SK-N-SH (cell line): ENCODE measurements at regions not wholly inside any gene's neighbourhood (a gene's known extent, or its start where the extent isn't known, plus 50 kb on each side); places are given as distances from the start of the nearest gene placed in this dataset.

ENCODE experiments used
- CTCF ChIA-PET: fragments of 300-600, 350-600 bp; formaldehyde crosslinking; extraction: SDS; loops from one replicate; lab custom pipeline; 2021; lab: Yijun Ruan, JAX
- POLR2A ChIA-PET: fragments of 350-600 bp; sonication (Branson Sonifier 250); formaldehyde crosslinking; extraction: SDS; loops from one replicate; lab custom pipeline; 2020; ENCODE audit warnings: antibody characterized with exemption, inconsistent platforms; lab: Yijun Ruan, JAX
- DNase-seq: peaks from one replicate; pipeline ENCODE4 v3.0.0; 2012
- H2AFZ ChIP-seq: fragments of 200-600 bp; sonication (generic); 2 replicates; pipeline ENCODE4 v1.8.1; 2016; ENCODE audit warnings: antibody characterized with exemption, mild to moderate bottlenecking, low read depth
- H3F3A ChIP-seq: fragments of 200-600 bp; sonication (generic); replicated peaks from 2 replicates; pipeline ENCODE3; 2016; ENCODE audit warnings: antibody characterized with exemption, mild to moderate bottlenecking; ENCODE audit not compliant: insufficient read depth
- H3K27ac ChIP-seq, 2 experiments: fragments of 200-500 bp in 1 of 2; fragments of 200-600 bp in 1 of 2; sonication (Bioruptor generic) in 1 of 2; sonication (generic), shearing (Covaris generic) in 1 of 2; 2 replicates each; pipeline versions ENCODE4 v1.5.1 to v1.6.1; 2014 to 2016; ENCODE audit warnings: low read depth in 2 of 2, inconsistent platforms in 1 of 2, low read length in 1 of 2, mild to moderate bottlenecking in 1 of 2, mixed read lengths in 1 of 2
- H3K27me3 ChIP-seq: fragments of 200-600 bp; sonication (generic), shearing (Covaris generic); 2 replicates; pipeline ENCODE4 v1.6.1; 2016; ENCODE audit warnings: mixed run types; ENCODE audit not compliant: insufficient read depth
- H3K36me3 ChIP-seq, 2 experiments: fragments of 200-500 bp in 1 of 2; fragments of 200-600 bp in 1 of 2; sonication (Bioruptor generic) in 1 of 2; sonication (generic) in 1 of 2; replicated peaks in 1 of 2; 2 replicates each; pipeline versions ENCODE3 to v1.5.1; 2014 to 2016; ENCODE audit warnings: low read length in 1 of 2, mild to moderate bottlenecking in 1 of 2; ENCODE audit not compliant: insufficient read depth in 2 of 2, control insufficient read depth in 1 of 2
- H3K4me1 ChIP-seq, 2 experiments: fragments of 200-500 bp in 1 of 2; fragments of 200-600 bp in 1 of 2; sonication (Bioruptor generic) in 1 of 2; sonication (generic), shearing (Covaris generic) in 1 of 2; 2 replicates each; pipeline versions ENCODE4 v1.5.1 to v1.6.1; 2014 to 2016; ENCODE audit warnings: low read depth in 1 of 2, low read length in 1 of 2, mixed run types in 1 of 2; ENCODE audit not compliant: insufficient read depth in 2 of 2, control insufficient read depth in 1 of 2
- H3K4me2 ChIP-seq: fragments of 200-600 bp; sonication (generic), shearing (Covaris generic); 2 replicates; pipeline ENCODE4 v1.6.1; 2017; ENCODE audit warnings: mixed run types
- H3K4me3 ChIP-seq, 2 experiments: fragments of 200-500 bp in 1 of 2; fragments of 200-600 bp in 1 of 2; sonication (Bioruptor generic) in 1 of 2; sonication (generic), shearing (Covaris generic) in 1 of 2; 2 replicates each; pipeline versions ENCODE4 v1.5.1 to v1.8.1; 2014 to 2016; ENCODE audit warnings: low read depth in 2 of 2, inconsistent platforms in 1 of 2, low read length in 1 of 2, mild to moderate bottlenecking in 1 of 2, mixed read lengths in 1 of 2, moderate library complexity in 1 of 2
- H3K79me2 ChIP-seq: fragments of 200-600 bp; sonication (generic); 2 replicates; pipeline ENCODE4 v1.8.1; 2017; ENCODE audit warnings: mild to moderate bottlenecking; ENCODE audit not compliant: insufficient read depth
- H3K9ac ChIP-seq: fragments of 200-600 bp; sonication (generic); 2 replicates; pipeline ENCODE4 v1.6.1; 2017; ENCODE audit warnings: mixed run types
- H3K9me2 ChIP-seq: fragments of 200-600 bp; sonication (generic); 2 replicates; pipeline ENCODE4 v1.6.1; 2017; ENCODE audit warnings: mixed run types
- H3K9me3 ChIP-seq: fragments of 200-600 bp; sonication (generic); 2 replicates; pipeline ENCODE4 v1.6.1; 2017; ENCODE audit warnings: mixed run types, mild to moderate bottlenecking, moderate library complexity
- H4K20me1 ChIP-seq: fragments of 200-600 bp; sonication (generic); 2 replicates; pipeline ENCODE4 v1.6.1; 2017; ENCODE audit warnings: mild to moderate bottlenecking, mixed run types; ENCODE audit not compliant: insufficient read depth
- EZH2phosphoT487 ChIP-seq: fragments of 200-600 bp; sonication (generic); IDR thresholded peaks from 2 replicates; pipeline ENCODE4 v1.6.1; 2017; ENCODE audit warnings: low read depth, mixed run types, mild to moderate bottlenecking, antibody characterized with exemption, moderate library complexity, borderline replicate concordance
- FOXJ3 ChIP-seq: sonication (generic); formaldehyde crosslinking; IDR thresholded peaks from 2 replicates; pipeline ENCODE4 v1.5.1; 2020; ENCODE audit warnings: mild to moderate bottlenecking, missing genetic modification reagents
- GATA2 ChIP-seq: sonication (generic); formaldehyde crosslinking; IDR thresholded peaks from 2 replicates; pipeline ENCODE4 v1.5.0; 2020; ENCODE audit warnings: mild to moderate bottlenecking, missing genetic modification reagents
- RCOR1 ChIP-seq: fragments of 150-350 bp; IDR thresholded peaks from 2 replicates; pipeline ENCODE4 v1.6.1; 2017; ENCODE audit warnings: antibody characterized with exemption, low read length
- RXRA ChIP-seq: IDR thresholded peaks from 2 replicates; pipeline ENCODE4 v1.4.0; 2012; ENCODE audit warnings: low read depth, mild to moderate bottlenecking, borderline replicate concordance
- SIN3A ChIP-seq: IDR thresholded peaks from 2 replicates; pipeline ENCODE4 v1.6.1; 2012; ENCODE audit warnings: low read depth, mild to moderate bottlenecking, low read length, moderate library complexity, borderline replicate concordance
- TCF12 ChIP-seq: IDR thresholded peaks from 2 replicates; pipeline ENCODE4 v1.4.0; 2012
- YY1 ChIP-seq: IDR thresholded peaks from 2 replicates; pipeline ENCODE4 v1.4.0; 2012; ENCODE audit warnings: low read depth, mild to moderate bottlenecking
- WGBS: methylation state at CpG from one replicate; pipeline ENCODE4 v1.1.6; 2017; ENCODE audit warnings: low lambda C conversion rate; 5-methylcytosine and 5-hydroxymethylcytosine counted together
- TF ChIP-seq, protein P1 (sequence below): fragments of 200-600 bp; sonication (generic); IDR thresholded peaks from 2 replicates; pipeline ENCODE4 v1.6.1; 2017; ENCODE audit warnings: antibody characterized with exemption, mild to moderate bottlenecking, moderate library complexity
- TF ChIP-seq, protein P2 (sequence below): IDR thresholded peaks from 2 replicates; pipeline ENCODE4 v1.4.0; 2012; ENCODE audit warnings: low read depth
- TF ChIP-seq, protein P3 (sequence below): fragments of 150-350 bp; IDR thresholded peaks from 2 replicates; pipeline ENCODE4 v1.6.1; 2016; ENCODE audit warnings: mild to moderate bottlenecking, low read depth, low read length

DNA sequence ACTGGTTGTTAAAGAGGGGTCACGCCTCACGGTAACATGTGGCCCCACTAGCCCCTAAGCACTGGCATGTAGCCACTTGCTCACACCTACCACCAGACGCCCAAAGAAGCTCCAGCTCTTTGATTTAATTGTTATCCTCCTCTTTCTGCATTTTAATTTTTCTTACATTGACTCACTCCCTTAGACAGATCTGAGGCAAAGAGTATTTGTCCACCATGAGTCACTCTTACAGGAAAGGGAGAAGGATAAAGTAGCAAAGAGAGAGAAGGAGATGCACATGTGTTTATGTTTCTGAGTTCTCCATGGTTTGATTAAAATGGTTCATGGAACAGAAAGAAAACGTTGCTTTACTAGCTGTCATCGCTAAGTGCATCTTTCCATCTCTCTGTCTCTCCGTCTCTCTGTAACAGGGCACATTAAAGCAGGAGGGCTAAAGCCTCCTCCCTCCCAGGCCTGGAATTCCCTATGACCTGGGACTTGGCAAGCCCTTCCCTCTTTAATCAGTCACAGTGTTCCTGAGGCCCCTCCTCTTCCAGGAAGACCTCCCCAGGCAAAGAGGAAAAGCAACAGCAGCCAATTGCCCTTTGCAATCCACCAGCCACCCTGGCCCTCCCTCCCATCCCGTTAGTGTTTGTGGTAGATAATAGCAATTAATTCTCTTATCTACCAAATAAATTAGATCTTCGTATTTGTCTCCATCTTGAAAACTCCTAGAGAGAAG, 112.8 kb upstream of the TSHZ2 start (continued):
- TF ChIP-seq RXRA = no peak

DNA sequence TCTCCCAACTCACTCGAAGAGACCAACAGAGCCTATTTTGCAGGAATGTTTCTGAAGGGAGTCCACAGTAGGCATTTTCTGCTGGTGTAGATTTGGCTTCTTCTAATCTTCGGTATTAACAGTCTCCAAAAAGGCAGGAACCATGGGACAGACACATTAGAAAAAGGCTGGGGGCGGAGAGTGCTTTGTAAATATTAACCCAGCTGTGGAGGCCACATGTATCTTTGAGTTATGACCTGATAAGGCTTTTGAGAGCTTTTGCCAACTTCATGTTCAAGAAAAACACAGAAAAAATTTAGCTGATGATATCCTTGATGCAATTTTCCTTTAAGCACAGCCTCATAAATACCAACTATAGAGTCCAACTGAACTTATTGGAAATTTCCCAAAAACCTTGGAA, 119.4 kb upstream of the TSHZ2 start:
- Histone ChIP-seq H2AFZ (no peak overlapping the region), H3K4me2 (no peak overlapping the region)
- no peak for TF ChIP-seq GATA2 (CRISPR knock-in tag)
- no peak for TF ChIP-seq RCOR1
- no peak for TF ChIP-seq SIN3A
- no peak for TF ChIP-seq TCF12
- TF ChIP-seq, protein P1, sequence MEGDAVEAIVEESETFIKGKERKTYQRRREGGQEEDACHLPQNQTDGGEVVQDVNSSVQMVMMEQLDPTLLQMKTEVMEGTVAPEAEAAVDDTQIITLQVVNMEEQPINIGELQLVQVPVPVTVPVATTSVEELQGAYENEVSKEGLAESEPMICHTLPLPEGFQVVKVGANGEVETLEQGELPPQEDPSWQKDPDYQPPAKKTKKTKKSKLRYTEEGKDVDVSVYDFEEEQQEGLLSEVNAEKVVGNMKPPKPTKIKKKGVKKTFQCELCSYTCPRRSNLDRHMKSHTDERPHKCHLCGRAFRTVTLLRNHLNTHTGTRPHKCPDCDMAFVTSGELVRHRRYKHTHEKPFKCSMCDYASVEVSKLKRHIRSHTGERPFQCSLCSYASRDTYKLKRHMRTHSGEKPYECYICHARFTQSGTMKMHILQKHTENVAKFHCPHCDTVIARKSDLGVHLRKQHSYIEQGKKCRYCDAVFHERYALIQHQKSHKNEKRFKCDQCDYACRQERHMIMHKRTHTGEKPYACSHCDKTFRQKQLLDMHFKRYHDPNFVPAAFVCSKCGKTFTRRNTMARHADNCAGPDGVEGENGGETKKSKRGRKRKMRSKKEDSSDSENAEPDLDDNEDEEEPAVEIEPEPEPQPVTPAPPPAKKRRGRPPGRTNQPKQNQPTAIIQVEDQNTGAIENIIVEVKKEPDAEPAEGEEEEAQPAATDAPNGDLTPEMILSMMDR = no peak
- TF ChIP-seq FOXJ3 (CRISPR knock-in tag) = no peak
- TF ChIP-seq YY1 = no peak
- TF ChIP-seq, protein P2, sequence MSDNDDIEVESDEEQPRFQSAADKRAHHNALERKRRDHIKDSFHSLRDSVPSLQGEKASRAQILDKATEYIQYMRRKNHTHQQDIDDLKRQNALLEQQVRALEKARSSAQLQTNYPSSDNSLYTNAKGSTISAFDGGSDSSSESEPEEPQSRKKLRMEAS = no peak
- TF ChIP-seq EZH2phosphoT487 = no peak
- TF ChIP-seq, protein P3, sequence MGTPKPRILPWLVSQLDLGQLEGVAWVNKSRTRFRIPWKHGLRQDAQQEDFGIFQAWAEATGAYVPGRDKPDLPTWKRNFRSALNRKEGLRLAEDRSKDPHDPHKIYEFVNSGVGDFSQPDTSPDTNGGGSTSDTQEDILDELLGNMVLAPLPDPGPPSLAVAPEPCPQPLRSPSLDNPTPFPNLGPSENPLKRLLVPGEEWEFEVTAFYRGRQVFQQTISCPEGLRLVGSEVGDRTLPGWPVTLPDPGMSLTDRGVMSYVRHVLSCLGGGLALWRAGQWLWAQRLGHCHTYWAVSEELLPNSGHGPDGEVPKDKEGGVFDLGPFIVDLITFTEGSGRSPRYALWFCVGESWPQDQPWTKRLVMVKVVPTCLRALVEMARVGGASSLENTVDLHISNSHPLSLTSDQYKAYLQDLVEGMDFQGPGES = no peak
- TF ChIP-seq, all 33 proteins: peak for 0
- H3K4me1 ChIP-seq = no peaks in the 10 kb centered on the region; a peak in 1 of 4 replicates
- DNase-seq = no peak
- no peaks in the 10 kb centered on the region for H3F3A ChIP-seq
- ChIA-PET CTCF (no interaction called here), POLR2A (interaction anchor here (0.5 kb wide), 1 partner anchor 22 kb away, joined by 3 read pairs; no protein-coding TSS in a partner anchor)
- no peaks in the 10 kb centered on the region for H3K79me2 ChIP-seq
- H3K27me3 ChIP-seq = no peaks in the 10 kb centered on the region
- H3K9me2 ChIP-seq = no peaks in the 10 kb centered on the region
- 29% methylated on average over 3 of the region's 3 CpGs for WGBS
- no peak overlapping the region for H3K27ac ChIP-seq
- H4K20me1 ChIP-seq = no peaks in the 10 kb centered on the region
- no peaks in the 10 kb centered on the region for H3K36me3 ChIP-seq
- H3K9ac ChIP-seq = no peak overlapping the region
- no peaks in the 10 kb centered on the region for H3K9me3 ChIP-seq
- no peak overlapping the region for H3K4me3 ChIP-seq
